GM12874 (cell line): ENCODE measurements at regions not wholly inside any gene's neighbourhood (a gene's known extent, or its start where the extent isn't known, plus 50 kb on each side); places are given as distances from the start of the nearest gene placed in this dataset.

Experiments used
- TF ChIP-seq, protein P1 (sequence below): IDR thresholded peaks from 2 replicates; pipeline ENCODE4 v1.5.1; 2011; ENCODE audit warnings: low read depth, mild to moderate bottlenecking, control low read depth, low read length, moderate library complexity; ENCODE audit not compliant: insufficient read depth

DNA sequence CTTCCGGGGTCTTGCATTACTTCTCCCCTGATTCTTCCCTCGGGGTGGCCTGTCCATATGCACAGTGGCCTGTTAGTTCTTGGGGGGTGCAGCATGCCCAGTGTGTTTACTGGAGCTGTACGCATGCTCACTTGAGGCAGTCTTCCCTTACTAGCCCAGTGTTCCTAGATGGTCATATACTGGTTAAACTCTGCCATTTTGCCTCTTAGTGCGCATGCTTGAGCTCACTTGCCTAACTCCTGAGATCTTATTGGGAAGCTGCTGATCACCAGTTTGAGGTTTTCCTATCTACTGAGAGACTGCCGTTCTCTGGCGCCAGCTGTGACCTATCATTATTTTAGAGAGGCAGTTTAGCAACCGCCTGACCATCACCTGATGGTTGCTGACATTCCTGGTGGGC lies 571.2 kb downstream of the ADCYAP1 start:
- TF ChIP-seq, protein P1, sequence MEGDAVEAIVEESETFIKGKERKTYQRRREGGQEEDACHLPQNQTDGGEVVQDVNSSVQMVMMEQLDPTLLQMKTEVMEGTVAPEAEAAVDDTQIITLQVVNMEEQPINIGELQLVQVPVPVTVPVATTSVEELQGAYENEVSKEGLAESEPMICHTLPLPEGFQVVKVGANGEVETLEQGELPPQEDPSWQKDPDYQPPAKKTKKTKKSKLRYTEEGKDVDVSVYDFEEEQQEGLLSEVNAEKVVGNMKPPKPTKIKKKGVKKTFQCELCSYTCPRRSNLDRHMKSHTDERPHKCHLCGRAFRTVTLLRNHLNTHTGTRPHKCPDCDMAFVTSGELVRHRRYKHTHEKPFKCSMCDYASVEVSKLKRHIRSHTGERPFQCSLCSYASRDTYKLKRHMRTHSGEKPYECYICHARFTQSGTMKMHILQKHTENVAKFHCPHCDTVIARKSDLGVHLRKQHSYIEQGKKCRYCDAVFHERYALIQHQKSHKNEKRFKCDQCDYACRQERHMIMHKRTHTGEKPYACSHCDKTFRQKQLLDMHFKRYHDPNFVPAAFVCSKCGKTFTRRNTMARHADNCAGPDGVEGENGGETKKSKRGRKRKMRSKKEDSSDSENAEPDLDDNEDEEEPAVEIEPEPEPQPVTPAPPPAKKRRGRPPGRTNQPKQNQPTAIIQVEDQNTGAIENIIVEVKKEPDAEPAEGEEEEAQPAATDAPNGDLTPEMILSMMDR = no peak

DNA sequence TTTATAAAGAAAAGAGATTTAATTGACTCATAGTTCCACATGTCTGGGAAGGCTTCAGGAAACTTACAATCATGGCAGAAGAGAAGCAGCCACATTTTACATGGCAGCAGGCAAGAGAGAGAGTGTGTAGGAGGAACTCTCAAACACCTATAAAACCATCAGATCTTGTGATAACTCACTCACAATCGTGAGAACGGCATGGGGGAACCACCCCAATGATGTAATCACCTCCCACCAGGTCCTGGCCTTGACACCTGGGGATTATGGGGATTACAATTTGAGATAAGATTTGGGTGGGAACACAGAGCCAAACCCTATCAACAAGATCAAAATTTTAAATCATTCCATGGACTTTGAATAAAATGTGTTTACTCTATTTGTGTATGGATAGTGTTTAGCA lies 575.6 kb downstream of the ADCYAP1 start:
- TF ChIP-seq, protein P1 = no peak

DNA sequence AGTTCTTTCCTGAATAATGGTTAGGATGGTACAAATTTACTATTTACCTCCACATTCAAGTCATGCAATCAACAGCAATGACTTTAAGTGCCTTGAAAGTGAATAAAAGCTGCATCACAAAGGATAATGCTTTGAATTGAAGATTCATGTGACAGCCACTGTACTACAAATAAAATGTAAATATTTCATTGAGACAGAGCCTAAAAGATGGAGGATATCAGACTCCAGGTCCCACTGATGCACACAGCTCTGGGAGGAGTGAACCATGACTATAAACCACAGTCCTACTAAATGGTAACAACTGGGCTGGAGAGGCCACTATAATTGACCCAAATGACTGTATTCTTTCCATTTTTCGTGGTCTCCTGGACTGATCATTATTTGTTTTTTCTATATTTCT lies 576.9 kb downstream of the ADCYAP1 start:
- TF ChIP-seq, protein P1 = no peak

DNA sequence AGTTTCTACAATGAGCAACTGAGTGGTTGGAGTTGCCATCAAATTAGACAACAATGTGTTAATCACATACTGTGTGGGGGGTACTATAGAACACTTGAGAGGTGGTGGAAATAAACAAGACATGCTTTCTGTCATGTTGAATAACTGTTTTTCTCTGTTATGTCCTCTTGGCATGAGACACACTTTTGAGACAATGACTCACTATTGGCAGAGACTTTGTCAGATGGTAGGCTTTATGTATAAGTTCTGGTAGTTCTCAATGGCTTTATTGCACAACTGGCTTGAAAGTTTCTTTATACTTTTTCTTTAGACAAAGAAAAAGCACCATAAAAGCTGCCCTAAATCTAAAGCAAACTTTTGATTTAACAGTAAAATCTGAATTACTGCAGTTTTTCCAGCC lies 578.7 kb downstream of the ADCYAP1 start:
- TF ChIP-seq, protein P1 = no peak

DNA sequence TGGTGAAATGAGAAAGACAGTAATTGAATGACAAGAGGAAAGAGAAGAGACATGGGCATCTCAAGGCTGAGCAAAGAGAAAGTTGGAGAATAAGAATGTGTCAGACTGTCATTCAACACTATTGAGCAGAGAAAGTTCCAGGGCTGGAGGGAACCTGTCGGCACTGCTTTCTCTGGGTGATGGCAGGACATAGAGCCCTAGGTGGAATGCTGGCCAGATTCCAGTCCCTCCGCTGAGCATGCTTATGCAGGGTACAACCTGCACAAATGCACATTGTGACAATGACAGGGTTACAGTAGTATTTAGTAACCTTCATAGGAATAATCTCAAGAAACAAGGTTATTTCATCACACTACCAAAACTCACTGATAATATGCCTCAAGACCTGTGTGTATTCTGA lies 582.8 kb downstream of the ADCYAP1 start:
- TF ChIP-seq, protein P1 = no peak

DNA sequence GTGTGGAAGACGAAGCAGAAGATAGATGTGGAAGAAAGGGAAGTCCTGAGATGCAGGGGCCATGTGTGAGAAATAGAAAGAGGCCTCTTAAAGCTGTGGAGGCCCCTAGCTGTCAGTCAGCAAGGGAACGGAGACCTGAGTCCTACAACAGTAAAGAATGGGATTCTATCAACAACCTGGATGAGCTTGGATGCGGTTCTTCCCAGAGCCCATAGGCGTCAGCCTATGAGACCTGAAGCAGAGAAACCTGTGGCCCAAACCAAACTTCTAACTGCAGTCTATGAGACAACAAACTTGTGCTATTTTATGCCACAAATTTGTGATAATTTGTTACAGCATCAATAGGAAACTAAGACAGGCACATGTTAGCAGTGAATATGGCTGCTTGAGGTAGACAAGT lies 583.7 kb downstream of the ADCYAP1 start:
- TF ChIP-seq, protein P1 = no peak

DNA sequence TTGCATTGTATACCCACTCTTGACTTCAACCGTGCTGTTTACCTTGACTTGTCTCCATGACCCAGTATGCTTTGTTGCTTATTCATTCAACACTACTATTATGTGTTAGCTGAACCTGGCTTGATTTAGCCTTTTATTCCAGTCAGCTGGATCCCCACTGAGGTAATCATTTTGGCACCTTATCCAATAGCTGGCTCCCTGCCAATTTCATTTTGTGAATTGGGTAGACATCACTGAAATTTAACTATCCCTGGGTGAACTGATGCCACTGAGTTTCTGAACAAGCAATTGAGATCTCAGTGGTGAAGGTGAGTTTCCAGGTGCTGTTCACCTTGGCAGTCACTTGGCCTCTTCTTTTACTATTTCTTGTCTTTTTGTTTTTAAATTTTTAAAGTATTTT lies 584.3 kb downstream of the ADCYAP1 start:
- TF ChIP-seq, protein P1 = no peak

DNA sequence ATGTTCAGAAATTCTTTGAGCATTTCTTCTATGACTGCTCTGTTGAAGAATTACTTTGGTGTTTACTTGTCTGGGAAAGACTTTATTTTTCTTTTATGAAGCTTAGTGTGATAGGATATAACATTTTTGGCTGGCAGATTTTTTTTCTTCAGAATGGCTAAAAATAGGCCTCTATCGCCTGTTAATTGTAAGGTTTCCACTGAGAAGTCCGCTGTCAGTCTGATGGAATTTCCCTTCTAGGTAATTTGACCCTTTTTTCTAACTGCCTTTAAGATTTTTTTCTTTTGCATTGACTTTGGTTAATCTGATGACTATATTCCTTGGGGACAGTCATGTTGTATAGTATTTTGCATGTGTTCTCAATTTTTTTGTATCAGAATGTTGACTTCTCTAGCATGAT lies 590.7 kb downstream of the ADCYAP1 start:
- TF ChIP-seq, protein P1 = no peak
